Upper lobe of left lung (tissue), 4 donors: ENCODE measurements at regions not wholly inside any gene's neighbourhood (a gene's known extent, or its start where the extent isn't known, plus 50 kb on each side); places are given as distances from the start of the nearest gene placed in this dataset.

ENCODE experiments used
- CTCF ChIP-seq, 6 experiments: fragments of 450-650 bp in 4 of 6; fragments of 200-600 bp in 2 of 6; sonication (generic) in 2 of 6; IDR thresholded peaks; one replicate each; pipeline ENCODE4 v1.5.1; 2016 to 2019; ENCODE audit warnings: antibody characterized with exemption in 6 of 6
- POLR2A ChIP-seq, 4 donors: fragments of 450-650 bp; IDR thresholded peaks; one replicate each; pipeline ENCODE4 v1.5.1; 2016 to 2017; ENCODE audit warnings: antibody characterized with exemption in 4 of 4, mild to moderate bottlenecking in 2 of 4
- POLR2AphosphoS5 ChIP-seq, 2 donors: sonication (generic); formaldehyde crosslinking; IDR thresholded peaks; one replicate each; pipeline ENCODE4 v1.5.1; 2017; ENCODE audit warnings: antibody characterized with exemption in 2 of 2

- TF ChIP-seq POLR2A (IDR thresholded peaks at IDR 0.05) (no peak), CTCF (IDR thresholded peaks at IDR 0.05) (no peak), POLR2AphosphoS5 (IDR thresholded peaks at IDR 0.05) (no peak)
Observed at GRCh38 chr20:37627060-37627766, 66.6 kb upstream of the CTNNBL1 start.
